A549 (cell line): ENCODE measurements at regions not wholly inside any gene's neighbourhood (a gene's known extent, or its start where the extent isn't known, plus 50 kb on each side); places are given as distances from the start of the nearest gene placed in this dataset.

Source experiments
- CTCF ChIP-seq: fragments of >200 bp; sonication (Bioruptor Twin); formaldehyde crosslinking; IDR thresholded peaks from 3 replicates; pipeline ENCODE4 v1.5.1; 2016
- RAD21 ChIP-seq, 2 experiments: fragments of >200 bp in 1 of 2; sonication (Bioruptor Twin) in 1 of 2; formaldehyde crosslinking in 1 of 2; IDR thresholded peaks in 1 of 2; conservative IDR thresholded peaks in 1 of 2; 2 replicates in 1 of 2; 3 replicates in 1 of 2; pipeline ENCODE4 v1.6.1; 2012 to 2018; ENCODE audit warnings: inconsistent platforms in 1 of 2
- RCOR1 ChIP-seq: fragments of 150-350 bp; IDR thresholded peaks from 2 replicates; pipeline ENCODE4 v1.6.1; 2014; ENCODE audit warnings: antibody characterized with exemption, low read length, low read depth
- REST ChIP-seq: fragments of 200-600 bp; sonication (generic); IDR thresholded peaks from 2 replicates; pipeline ENCODE4 v1.6.1; 2016; ENCODE audit warnings: antibody characterized with exemption, mild to moderate bottlenecking, moderate library complexity
- TP53 ChIP-seq: fragments of 250-450 bp; sonication (Bioruptor Pico); IDR thresholded peaks from 2 replicates; pipeline ENCODE4 v1.5.0; 2021; ENCODE audit warnings: mild to moderate bottlenecking, moderate library complexity

GRCh38 chr5:85159395-85159794 lies 774.7 kb upstream of the EDIL3 start:
- TF ChIP-seq CTCF (no peak), RAD21 (conservative IDR thresholded peaks at IDR 0.05 in 1 of 2, IDR thresholded peaks at IDR 0.05 in 1 of 2) (no peak), TP53 (no peak), REST (no peak), RCOR1 (no peak)
